ENCODE measurements at regions not wholly inside any gene's neighbourhood (a gene's known extent, or its start where the extent isn't known, plus 50 kb on each side); places are given as distances from the start of the nearest gene placed in this dataset.

- no peak overlapping the region for H3K9ac ChIP-seq (ENCODE audit: low read depth in 1 of 2, low read length in 2 of 2)
- H3K4me1 ChIP-seq (ENCODE audit: control insufficient read depth in 4 of 4, insufficient read depth in 4 of 4, low read length in 3 of 4): peaks cover 0 to 3% (median 0%) of the 10 kb centered on the region in 4 donors
- WGBS: 90% methylated on average over 1 of the region's 1 CpG
- no peaks in the 10 kb centered on the region for H3K9me3 ChIP-seq (ENCODE audit: control insufficient read depth in 4 of 4, low read length in 3 of 4)
- no peak for DNase-seq (ENCODE audit: low spot score)
- H3K27me3 ChIP-seq (ENCODE audit: control insufficient read depth in 4 of 4, insufficient read depth in 4 of 4, low read length in 3 of 4): no peaks in the 10 kb centered on the region
- TF ChIP-seq MAX (IDR thresholded peaks at IDR 0.05) (no peak), NR2F2 (IDR thresholded peaks at IDR 0.05) (no peak), FOXA2 (IDR thresholded peaks at IDR 0.05) (no peak), HNF4G (IDR thresholded peaks at IDR 0.05) (no peak), CTCF (IDR thresholded peaks at IDR 0.05; ENCODE audit: low read depth, low read length, missing input control) (no peak), TAF1 (conservative IDR thresholded peaks at IDR 0.05) (no peak), FOXA1 (IDR thresholded peaks at IDR 0.05) (no peak), JUND (IDR thresholded peaks at IDR 0.05) (no peak), REST (IDR thresholded peaks at IDR 0.05) (no peak), RXRA (IDR thresholded peaks at IDR 0.05) (no peak), SP1 (IDR thresholded peaks at IDR 0.05) (no peak), ATF3 (IDR thresholded peaks at IDR 0.05) (no peak), GABPA (IDR thresholded peaks at IDR 0.05 in 1 of 2, conservative IDR thresholded peaks at IDR 0.05 in 1 of 2) (no peak), EGR1 (IDR thresholded peaks at IDR 0.05; ENCODE audit: low read depth in 2 of 2) (no peak), HNF4A (conservative IDR thresholded peaks at IDR 0.05) (no peak), RAD21 (IDR thresholded peaks at IDR 0.05) (no peak), YY1 (IDR thresholded peaks at IDR 0.05) (no peak)
- H3K4me3 ChIP-seq (ENCODE audit: low read depth in 1 of 3, low read length in 3 of 3): no peak overlapping the region
- no peaks in the 10 kb centered on the region for H3K36me3 ChIP-seq (ENCODE audit: control insufficient read depth in 4 of 4, insufficient read depth in 3 of 4, low read depth in 1 of 4, low read length in 3 of 4)
- no peak overlapping the region for H3K27ac ChIP-seq (ENCODE audit: low read depth in 1 of 2, low read length in 2 of 2)
Measured at GRCh38 chr20:54343634-54344033, 131.8 kb upstream of the DOK5 start.

- no peaks in the 10 kb centered on the region for H3K36me3 ChIP-seq (ENCODE audit: control insufficient read depth in 4 of 4, insufficient read depth in 3 of 4, low read depth in 1 of 4, low read length in 3 of 4)
- 74% methylated on average over 2 of the region's 2 CpGs for WGBS
- DNase-seq (ENCODE audit: low spot score): no peak
- H3K9me3 ChIP-seq (ENCODE audit: control insufficient read depth in 4 of 4, low read length in 3 of 4): no peaks in the 10 kb centered on the region
- peaks cover 0 to 3% (median 0%) of the 10 kb centered on the region in 4 donors for H3K4me1 ChIP-seq (ENCODE audit: control insufficient read depth in 4 of 4, insufficient read depth in 4 of 4, low read length in 3 of 4)
- H3K4me3 ChIP-seq (ENCODE audit: low read depth in 1 of 3, low read length in 3 of 3): no peak overlapping the region
- H3K27me3 ChIP-seq (ENCODE audit: control insufficient read depth in 4 of 4, insufficient read depth in 4 of 4, low read length in 3 of 4): no peaks in the 10 kb centered on the region
- H3K27ac ChIP-seq (ENCODE audit: low read depth in 1 of 2, low read length in 2 of 2): no peak overlapping the region
- no peak overlapping the region for H3K9ac ChIP-seq (ENCODE audit: low read depth in 1 of 2, low read length in 2 of 2)
- TF ChIP-seq EGR1 (IDR thresholded peaks at IDR 0.05; ENCODE audit: low read depth in 2 of 2) (no peak), YY1 (IDR thresholded peaks at IDR 0.05) (no peak), TAF1 (conservative IDR thresholded peaks at IDR 0.05) (no peak), RXRA (IDR thresholded peaks at IDR 0.05) (no peak), MAX (IDR thresholded peaks at IDR 0.05) (no peak), RAD21 (IDR thresholded peaks at IDR 0.05) (no peak), FOXA2 (IDR thresholded peaks at IDR 0.05) (no peak), NR2F2 (IDR thresholded peaks at IDR 0.05) (no peak), HNF4A (conservative IDR thresholded peaks at IDR 0.05) (no peak), ATF3 (IDR thresholded peaks at IDR 0.05) (no peak), GABPA (IDR thresholded peaks at IDR 0.05 in 1 of 2, conservative IDR thresholded peaks at IDR 0.05 in 1 of 2) (no peak), JUND (IDR thresholded peaks at IDR 0.05) (no peak), SP1 (IDR thresholded peaks at IDR 0.05) (no peak), ZBTB33 (IDR thresholded peaks at IDR 0.05) (no peak), REST (IDR thresholded peaks at IDR 0.05) (no peak), HNF4G (IDR thresholded peaks at IDR 0.05) (no peak)
Measured at GRCh38 chr20:54344832-54345231, 130.6 kb upstream of the DOK5 start.

All from liver (tissue), 8 donors.